HTR-8/SVneo (cell line): ENCODE measurements at regions not wholly inside any gene's neighbourhood (a gene's known extent, or its start where the extent isn't known, plus 50 kb on each side); places are given as distances from the start of the nearest gene placed in this dataset.

ENCODE experiments used
- DNase-seq: peaks from one replicate; pipeline ENCODE4 v3.0.0; 2011; ENCODE audit warnings: low spot score, mixed read lengths; ENCODE audit not compliant: insufficient read length
- FAIRE-seq: peaks from 2 replicates; lab custom pipeline; 2011; peaks lifted over from hg19 to GRCh38; lab: Jason Lieb, UNC

DNA sequence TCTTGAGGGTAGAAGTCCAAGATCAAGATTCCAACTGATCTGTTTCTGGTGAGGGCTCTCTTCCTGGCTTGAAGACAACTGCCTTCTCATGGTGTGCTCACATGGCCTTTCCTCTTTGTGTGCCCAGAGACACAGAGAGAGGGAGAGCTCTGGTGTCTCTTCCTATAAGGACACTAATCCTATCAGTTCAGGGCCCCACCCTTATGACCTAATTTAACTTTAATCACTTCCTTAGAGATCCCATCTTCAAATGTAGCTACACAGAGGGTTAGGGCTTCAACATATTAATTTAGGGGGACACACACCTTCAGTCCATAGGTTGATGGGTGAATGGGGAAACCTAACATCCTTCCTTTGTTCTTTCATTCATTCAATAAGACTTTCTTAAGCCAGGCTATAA lies 144.6 kb downstream of the MN1 start:
- FAIRE-seq (no peak), DNase-seq (no peak)

DNA sequence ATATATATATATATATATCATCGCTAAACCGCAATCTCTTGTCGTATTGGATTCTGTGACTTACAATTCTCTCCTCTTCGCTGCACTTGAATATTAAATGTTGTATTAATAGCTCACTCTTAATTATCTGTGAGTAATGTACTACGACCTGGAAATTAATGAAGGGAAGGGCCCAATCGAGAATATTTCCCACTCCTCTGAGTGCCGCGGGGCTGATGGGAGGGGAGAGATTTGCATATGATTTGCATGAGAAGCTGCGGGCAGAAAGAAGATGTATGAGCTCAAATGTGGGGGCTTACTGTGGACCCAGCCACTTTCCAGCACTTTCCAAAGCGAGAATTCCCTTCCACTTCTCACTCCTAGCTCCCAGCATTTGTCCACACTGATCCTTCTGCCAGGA lies 141.2 kb downstream of the MN1 start:
- no peak for DNase-seq
- no peak for FAIRE-seq

DNA sequence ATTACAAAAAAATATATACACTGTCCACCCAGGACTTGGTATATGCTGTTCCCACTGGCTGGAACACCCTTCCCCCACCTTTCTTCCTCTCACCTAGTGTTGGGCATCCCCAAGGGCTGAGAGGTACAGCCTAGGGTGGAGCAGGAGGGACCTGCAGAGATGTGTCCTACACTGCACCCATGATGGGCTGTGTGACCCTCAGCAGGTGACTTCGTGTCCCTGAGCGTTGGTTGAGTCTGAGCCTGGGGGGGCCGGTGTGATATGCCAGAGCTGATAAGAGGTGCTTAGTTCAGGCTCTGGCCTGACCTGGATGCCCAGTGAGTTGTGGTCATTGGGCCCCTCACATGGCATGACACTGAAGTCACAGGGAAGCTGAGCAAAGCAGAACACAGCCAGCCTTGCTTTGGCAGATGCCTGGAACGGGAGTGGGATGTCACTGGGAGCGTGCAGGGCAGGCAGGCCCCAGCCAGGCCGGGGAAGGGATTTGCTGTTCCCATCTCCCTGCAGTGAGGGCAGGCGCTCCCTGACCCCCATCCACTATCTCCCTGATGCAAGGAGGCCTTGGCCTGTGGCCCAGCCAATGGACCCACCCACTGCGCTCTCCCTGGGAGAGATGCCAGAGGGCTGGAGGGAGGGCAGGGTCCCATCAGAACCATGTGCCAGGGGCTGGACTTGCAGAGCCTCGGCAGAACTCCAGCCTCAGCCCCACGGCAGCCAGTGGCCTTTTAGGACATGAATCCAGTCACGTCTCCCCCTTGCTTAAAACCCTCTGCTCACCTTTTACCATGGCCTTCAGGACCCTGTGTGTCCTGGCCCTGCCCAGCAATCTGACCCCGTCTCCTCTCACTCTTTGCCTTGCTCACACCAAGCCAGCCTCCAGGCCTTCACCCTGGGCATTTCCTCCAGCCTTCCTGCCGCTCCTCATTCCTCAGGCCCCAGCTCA lies 138.9 kb downstream of the MN1 start:
- FAIRE-seq, result no peak
- no peak for DNase-seq

DNA sequence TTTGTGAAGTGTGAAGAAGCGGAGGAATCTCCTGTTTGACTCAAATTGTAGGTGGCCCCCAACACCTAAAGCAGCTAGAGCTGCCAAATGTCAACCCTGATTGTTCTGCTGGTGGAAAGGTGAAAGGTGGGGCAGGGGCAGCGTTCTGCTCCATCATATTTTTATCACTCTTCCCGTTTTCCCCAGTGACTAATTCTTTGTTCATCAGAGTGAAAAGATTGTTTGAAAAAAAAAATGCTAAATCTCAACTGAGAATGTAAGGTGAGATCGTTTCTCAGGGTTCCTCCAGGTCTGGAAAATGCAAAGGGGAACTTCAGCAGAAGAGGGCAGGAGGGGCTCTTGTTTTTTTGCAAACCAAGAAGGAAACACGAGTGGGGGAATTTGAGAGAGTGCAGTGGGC lies 137.7 kb downstream of the MN1 start:
- DNase-seq, result no peak
- no peak for FAIRE-seq

DNA sequence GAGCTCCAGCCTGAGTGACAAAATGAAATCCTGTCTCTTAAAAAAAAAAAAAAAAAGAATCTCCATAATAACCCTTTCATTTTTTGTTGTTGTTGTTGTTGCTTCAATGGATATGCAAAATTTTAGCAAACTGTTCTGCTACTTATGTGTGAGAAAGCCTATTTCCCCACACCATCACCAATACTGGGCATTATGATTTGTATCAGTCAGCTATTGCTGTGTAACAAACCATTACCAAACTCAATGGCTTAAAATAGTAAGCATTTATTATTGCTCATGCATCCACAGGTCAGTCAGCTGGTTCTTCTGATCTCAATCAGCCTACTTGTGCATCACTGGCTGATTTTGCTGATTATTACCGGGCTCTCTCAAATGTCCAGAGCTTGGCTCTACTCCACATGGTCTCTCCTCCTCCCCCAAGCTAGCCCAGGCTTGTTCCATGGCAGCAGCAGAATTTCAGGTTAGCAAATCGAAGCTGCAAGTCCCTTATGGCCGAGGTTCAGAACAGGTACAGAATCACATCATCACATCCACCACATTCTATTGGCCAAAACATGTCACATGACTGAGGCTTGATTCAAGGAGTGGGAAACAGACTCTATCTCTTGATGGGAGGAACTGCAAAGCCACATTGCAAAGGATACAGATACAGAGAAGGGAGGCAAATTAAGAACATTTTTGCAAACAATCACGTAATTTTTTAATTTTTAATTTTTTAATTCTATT lies 135.1 kb downstream of the MN1 start:
- DNase-seq (no peak), FAIRE-seq (no peak)

DNA sequence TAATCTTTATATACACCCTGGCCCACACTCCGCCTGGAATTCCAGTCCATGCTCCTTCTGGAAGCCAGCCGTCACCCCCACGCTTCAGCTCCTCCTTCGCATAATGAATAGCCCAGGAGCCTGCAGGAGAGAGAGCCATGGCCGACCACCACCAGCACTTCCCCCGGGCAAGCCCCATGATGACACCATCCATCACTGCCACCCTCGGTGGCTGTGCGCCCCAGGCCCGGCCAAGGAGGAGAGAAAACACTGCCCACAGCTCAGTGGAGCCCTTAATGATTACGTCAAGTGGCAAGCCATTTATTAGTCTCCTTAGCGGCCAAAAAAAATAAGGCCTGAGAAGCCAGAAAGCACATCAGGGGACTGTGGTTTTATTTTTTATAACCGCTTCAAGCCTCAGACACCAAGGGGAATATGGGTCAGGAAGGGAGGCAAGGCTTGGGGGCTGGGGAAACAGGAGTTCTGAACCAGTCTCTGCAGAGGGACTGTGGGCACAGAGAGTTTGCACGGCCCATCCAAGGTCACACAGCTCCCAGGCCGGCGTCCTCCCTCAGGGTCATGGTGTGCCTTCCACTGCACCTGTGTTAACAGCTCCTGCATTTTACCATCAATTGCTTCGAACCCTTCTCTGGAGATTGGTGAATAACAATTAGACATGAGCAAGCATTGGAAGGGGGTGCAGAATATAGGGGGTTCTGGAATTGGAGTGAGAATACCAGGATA lies 134.3 kb downstream of the MN1 start:
- DNase-seq (no peak), FAIRE-seq (no peak)

DNA sequence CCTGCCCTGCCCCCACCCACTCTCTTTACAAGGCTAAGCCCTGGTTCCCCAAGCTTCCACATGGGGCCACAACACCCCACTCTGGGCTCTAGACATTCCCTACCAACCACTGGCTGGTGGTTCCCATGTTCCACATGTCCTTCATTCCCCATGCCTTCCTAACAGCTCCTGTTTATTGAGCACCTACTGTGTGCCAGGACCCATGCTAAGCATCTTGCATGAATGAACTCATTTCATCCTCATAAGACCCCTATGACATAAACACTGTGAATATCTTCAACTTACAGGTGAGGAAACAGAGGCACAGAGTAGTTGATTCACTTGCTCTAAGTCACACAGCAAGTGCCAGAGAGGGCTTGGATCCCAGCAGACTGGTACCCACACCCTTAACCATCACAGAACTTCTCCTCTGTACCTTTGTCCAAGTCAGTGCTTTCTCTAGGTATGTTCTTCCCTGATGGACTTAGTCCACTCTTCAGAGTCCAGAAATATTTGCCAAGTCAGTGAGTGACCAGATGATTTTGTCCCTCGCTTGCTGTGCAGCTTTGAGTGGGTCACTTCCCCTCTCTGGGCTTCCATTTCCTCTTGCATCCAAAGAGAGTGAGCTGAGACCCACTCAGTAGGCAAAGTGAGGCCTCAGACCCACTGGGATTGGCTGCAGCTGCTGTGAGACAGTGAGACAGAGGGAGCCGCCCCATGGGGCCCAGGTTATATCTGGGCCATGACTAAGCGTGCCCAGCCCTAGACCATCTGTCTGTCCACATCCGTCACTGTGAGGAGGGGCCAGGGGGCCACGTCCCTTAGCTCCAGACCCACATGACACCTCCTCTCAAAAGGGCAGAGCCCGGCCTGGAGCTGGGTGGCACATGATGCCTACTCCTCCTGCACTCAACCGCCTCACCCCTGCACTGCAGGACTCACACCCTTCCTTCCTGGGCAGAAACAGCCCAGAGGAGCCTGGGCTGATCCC lies 132.4 kb downstream of the MN1 start:
- FAIRE-seq (no peak), DNase-seq (peak; percentile 52)

DNA sequence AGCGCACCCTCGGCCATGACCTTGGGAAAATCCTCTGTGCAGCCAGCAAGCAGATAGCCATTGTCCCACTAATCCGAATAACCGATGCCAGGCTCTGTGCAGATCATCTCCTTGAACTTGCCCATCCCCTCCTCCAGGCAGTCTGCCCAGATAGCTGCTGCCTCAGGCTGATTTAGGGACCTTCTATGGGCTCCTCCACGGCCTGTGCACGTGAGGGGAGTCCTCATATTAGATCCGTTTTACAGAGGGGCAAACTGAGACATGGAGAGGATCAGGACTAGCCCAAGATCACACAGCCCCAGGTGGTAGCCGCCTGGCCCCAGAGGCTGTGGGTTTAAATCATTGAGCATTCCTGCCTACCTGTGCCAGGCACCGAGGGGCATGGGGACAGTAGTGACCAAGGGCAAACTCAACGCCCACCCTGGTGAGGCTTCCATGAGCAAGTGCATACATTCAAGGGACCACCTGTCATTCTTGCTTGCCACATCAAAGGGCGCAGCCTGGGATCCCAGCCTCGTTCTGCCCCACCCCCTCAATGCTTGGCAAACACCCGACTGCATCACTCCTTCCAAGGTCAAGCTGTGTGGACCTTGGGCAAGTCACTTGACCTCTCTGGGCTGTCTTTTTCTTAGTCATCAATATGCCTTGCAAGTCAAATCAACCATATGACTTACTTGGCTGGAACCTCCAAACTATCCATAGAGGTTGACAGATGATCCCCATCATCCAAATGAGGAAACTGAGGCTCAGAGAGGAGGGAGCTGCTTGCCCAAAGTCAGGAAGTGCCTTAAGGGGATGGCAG lies 131.6 kb downstream of the MN1 start:
- DNase-seq (no peak), FAIRE-seq (no peak)

DNA sequence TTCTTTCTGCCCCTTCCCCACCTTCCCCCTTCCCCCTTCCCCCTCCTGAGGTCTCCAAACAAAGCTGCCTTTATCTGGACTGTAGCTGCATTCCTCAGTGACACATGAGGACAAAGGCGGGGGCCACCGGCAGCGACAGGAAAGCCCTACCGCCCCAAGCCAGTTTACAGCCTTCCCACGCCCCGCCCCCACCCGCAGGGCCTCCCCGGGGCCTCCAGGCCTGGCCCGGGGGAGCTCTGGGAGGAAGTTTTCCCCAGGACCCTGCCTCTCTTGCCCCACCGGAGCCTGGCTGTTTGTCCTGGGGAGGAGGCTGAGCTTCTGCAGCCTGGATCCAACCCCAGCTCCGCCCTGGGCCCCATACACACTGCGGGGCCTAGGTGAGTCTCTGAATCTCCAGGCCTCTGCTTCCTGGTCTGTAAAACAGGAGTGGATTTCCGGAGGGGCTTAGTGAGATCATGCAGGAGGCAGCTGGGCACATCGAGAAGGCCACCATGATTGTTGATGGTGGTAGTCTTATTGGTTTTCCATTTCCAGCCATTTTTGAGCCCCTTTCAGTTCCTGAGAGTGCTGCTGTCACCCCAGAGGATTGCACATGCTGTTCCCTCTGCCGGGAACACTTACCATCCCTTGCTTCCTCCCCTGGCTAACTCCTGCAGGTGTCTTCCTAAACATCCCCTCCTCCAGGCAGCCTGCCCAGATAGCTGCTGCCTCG lies 130.7 kb downstream of the MN1 start:
- no peak for FAIRE-seq
- DNase-seq, result peak; percentile 23

DNA sequence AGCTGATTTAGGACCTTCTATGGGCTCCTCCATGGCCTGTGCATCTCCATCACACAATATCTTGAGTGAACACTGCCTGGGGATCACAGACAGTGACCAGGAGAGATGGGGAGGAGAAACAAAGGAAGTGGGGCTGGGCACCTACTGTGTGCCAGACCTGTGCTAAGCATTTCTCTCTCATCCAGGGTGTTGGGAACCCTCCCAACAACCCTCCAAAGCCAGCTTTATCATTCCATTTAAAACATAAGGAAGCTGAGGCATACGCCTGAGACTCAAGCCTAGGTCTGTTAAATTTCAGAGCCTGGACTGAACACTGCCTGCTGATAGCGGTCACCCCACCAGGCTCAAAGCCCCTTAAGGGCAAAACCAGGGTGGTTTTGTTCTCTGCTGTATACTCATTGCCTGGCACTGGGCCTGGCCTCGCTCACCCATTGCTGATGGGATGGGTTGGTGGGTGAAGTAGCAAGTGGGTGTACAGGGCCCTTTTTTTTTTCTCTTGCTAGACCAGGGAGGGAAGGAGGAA lies 130.1 kb downstream of the MN1 start:
- FAIRE-seq, result no peak
- DNase-seq, result no peak

DNA sequence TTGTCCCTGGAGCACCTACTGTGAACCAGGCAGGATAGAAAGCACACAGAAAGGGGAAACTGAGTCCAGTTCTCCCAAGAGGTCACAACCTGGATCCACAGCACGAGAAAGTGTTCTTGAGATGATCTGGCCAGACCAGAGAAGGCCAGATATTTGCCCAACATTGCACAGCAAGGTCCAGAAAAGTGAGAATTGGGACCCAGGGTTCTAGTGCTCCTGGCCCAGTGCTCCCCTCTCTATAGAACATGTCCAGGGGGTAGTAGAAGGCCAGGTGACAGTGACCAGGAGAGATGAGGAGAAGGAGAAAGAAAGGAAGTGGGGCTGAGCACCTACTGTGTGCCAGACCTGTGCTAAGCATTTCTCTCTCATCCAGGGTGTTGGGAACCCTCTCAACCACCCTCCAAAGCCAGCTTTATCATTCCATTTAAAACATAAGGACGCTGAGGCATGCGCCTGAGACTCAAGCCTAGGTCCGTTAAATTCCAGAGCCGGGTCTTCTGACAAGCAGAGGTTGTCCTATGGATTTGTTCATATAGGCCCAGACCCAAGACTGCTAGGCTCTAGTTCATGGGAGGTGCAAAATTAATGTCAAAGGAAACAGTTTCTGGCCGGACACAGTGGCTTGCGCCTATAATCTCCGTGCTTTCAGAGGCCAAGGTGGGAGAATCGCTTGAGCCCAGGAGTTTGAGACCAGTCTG lies 128.7 kb downstream of the MN1 start:
- no peak for FAIRE-seq
- DNase-seq, result no peak

DNA sequence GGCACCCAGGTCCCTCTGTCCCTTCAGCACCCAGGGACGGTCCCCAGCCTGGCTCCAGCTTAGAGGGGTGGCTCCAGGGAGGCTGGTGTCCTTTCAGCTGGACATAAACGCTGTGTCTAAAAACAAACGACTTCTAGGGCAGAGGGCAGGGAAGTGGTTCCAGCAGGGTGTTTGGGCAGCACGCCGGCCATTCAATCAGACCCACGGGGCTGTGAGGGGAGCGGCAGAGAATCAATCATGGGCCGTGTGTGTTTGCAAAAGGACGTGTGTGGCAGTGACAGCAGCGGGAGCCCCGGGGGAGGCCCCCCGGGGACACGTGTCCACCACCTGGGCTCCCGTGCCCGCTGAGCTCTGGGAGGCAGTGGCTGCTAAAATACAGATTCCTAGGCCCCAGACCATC lies 127.7 kb downstream of the MN1 start:
- FAIRE-seq (no peak), DNase-seq (no peak)

DNA sequence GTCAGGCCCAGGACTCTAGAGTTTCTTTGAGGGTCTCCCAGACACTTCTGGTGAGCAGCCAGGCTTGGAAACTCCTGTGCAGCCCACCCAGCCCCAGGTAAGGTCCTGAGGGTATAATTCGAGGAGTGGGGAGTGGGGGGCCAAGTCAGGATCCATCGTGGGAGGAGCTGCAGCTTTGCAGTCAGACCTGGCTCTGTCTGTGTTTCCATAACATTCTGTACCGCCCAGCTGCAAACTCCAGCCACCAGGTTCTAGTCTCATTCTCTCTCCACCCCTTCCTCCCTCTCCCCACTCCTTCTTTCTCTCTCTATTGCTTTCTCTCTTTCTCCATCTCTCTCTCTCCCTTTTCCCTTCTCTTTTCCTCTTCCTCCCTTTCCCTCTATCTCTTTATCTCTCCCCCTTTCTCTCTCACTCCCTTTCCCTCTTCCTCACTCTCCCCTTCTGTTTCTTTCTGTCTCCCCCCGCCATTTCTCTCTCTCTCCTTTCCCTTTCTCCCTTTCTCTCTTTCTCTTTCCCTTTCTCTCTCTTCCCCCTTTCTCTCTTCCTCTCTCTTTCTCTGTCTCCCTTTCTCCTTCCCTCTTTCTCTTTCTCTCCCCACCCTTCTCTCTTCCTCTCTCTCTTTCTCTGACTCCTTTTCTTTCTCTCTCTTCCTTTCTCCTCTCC lies 127.2 kb downstream of the MN1 start:
- FAIRE-seq, result no peak
- no peak for DNase-seq

DNA sequence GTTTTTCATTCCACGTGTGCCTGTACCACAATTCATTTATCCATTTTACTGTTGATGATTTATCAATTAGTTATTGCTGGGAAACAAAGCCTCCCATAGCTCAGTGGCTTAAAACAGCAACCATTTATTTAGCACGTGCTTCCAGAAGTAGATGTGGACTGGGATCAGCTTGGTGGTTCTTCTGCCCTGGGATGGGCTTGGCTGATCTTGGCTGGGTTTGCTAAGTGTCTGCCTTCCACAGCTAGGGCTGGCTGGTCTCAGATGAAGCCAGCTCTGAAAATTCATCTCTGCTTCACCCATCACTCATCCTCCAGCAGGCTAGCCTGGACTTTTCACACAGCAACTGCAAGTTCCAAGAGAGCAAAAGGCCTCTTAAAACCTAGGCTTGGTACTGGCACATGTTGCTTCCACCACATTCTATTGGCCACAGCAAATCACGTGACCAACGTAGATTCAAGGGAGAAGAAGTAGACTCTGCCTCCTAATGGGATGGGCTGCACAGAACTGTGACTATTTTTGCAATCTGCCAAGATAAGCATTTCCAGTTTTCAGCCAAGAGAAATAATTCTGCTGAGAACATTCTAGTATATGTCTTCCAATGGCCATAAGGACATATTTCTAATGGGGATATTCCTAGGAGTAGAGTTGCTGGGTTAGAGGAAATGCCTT lies 124.9 kb downstream of the MN1 start:
- DNase-seq, result no peak

DNA sequence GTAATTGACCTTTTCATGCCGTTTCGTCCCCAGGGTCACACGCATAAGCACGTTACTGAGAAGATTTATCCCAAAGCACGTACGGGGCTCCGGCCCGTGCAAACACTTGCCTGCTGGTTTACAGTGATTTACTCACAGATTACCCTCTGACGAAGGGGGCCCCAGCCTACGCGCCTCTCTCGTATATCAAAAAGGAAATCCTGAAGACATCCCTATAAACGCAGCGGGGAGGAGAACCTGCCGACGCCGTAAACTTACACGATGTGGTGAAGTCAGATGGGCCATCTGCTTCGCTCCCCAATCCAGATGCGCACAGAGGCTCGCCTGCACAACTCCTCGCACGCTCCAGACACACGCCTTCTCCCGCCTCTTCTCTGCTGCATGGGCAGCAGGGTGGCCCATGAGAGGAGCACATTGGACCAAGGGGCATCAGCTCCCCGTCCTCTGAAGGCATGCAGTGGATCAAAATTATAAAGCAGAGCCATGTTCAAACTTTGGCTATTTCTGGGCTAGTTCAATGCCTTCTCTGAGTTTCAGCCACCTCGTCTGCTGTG lies 123.6 kb downstream of the MN1 start:
- no peak for DNase-seq
- FAIRE-seq, result no peak

More for the DNA sequence above, 124.9 kb downstream of the MN1 start:
- FAIRE-seq, result no peak

DNA sequence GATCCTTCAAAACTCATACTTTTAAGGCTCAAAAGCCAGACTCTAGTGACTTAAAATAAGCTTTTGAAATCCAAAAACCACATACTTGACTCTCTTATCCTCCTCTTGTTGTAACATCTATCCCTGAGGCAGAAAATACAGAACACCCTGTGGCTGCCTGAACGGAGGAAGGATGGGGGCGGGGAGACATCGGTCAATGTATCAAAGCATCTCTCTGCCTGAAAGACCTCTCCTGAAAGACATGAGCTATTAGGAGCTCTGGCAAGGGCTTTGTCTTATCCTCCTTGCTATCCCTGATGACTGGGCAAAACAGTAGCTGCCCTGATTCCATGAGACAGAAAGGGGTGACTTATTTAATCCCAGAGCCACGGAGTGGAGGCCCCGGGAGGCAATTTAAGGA lies 122.4 kb downstream of the MN1 start:
- DNase-seq (no peak), FAIRE-seq (no peak)
